ENCODE measurements at regions not wholly inside any gene's neighbourhood (a gene's known extent, or its start where the extent isn't known, plus 50 kb on each side); places are given as distances from the start of the nearest gene placed in this dataset.

- TF ChIP-seq, protein P1, sequence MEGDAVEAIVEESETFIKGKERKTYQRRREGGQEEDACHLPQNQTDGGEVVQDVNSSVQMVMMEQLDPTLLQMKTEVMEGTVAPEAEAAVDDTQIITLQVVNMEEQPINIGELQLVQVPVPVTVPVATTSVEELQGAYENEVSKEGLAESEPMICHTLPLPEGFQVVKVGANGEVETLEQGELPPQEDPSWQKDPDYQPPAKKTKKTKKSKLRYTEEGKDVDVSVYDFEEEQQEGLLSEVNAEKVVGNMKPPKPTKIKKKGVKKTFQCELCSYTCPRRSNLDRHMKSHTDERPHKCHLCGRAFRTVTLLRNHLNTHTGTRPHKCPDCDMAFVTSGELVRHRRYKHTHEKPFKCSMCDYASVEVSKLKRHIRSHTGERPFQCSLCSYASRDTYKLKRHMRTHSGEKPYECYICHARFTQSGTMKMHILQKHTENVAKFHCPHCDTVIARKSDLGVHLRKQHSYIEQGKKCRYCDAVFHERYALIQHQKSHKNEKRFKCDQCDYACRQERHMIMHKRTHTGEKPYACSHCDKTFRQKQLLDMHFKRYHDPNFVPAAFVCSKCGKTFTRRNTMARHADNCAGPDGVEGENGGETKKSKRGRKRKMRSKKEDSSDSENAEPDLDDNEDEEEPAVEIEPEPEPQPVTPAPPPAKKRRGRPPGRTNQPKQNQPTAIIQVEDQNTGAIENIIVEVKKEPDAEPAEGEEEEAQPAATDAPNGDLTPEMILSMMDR (IDR thresholded peaks at IDR 0.05; ENCODE audit: low read depth, low read length): no peak
- DNase-seq (ENCODE audit: extremely low read depth, low read depth): no peak
Observed at GRCh38 chr5:2191972-2192371, 309.2 kb upstream of the IRX4 start.

DNA sequence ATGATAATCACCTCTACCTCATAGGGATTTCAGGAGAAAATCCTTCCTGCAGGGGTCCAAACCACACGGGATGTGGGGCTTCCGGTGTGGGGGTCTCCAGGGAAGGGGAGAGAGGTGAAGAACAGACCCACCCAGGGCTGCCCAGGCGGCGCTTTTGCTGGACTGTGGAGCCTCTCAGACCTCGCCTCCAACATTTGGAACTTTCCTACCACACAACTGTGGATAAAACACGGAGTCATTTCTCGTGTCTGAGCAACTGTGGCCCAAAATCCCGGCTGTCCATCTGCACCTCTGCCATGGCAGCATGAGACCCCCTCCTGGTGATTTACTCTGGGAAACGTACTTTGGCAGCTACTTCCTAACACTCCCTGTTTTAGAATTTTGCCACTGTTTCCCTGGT lies 307.8 kb upstream of the IRX4 start:
- TF ChIP-seq, protein P1 (IDR thresholded peaks at IDR 0.05; ENCODE audit: low read depth, low read length): no peak
- DNase-seq (ENCODE audit: extremely low read depth, low read depth): no peak

GRCh38 chr5:2188661-2189060 lies 305.9 kb upstream of the IRX4 start:
- TF ChIP-seq, protein P1 (IDR thresholded peaks at IDR 0.05; ENCODE audit: low read depth, low read length): no peak
- no peak for DNase-seq (ENCODE audit: extremely low read depth, low read depth)

- no peak for DNase-seq (ENCODE audit: extremely low read depth, low read depth)
- TF ChIP-seq, protein P1 (IDR thresholded peaks at IDR 0.05; ENCODE audit: low read depth, low read length): no peak
Observed at GRCh38 chr5:2188137-2188536, 305.4 kb upstream of the IRX4 start.

DNA sequence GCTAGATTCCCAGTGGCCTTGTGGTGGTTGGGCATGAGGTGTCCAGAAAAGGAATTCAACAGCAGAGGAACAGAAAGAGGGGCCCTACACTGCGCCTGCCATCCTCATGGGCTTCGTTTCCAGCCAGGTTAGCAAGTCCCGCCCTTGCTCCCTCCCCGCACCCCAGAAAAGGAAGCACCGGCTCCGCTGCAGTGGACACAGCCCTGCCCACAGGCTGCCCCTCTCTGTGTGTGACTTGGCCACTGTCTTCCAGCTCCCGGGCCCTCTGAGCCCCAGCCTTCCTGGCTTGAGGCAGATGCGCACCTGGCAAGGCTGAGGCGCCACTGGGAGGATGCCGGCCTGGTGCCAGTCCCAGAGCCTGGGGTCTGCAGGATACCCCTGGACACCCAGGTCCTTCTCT lies 305.0 kb upstream of the IRX4 start:
- no peak for DNase-seq (ENCODE audit: extremely low read depth, low read depth)
- TF ChIP-seq, protein P1 (IDR thresholded peaks at IDR 0.05; ENCODE audit: low read depth, low read length): no peak

DNA sequence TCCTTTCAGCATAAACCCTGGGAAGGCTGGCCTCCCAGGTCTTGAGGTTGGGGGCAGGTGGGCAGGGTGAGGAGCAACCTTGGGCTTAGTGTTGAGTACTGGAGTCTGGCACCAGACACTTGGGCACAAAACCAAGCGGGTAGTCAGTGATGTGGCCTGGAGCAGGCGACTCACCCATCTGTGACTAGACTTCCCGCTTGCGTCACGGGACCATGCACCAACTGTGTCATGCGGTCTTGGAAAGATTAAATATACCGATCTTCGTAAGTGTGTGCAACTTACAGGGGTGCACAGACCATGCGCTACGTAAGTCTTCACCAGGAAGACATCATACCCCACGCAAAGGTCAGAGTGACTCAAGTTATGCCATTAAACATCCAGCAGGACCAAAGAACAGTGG lies 304.4 kb upstream of the IRX4 start:
- TF ChIP-seq, protein P1 (IDR thresholded peaks at IDR 0.05; ENCODE audit: low read depth, low read length): no peak
- DNase-seq (ENCODE audit: extremely low read depth, low read depth): no peak

GRCh38 chr5:2186472-2187015 lies 303.8 kb upstream of the IRX4 start:
- TF ChIP-seq, protein P1 (IDR thresholded peaks at IDR 0.05; ENCODE audit: low read depth, low read length): no peak
- DNase-seq (ENCODE audit: extremely low read depth, low read depth): no peak

Data from AG09319 (cell line).